OCI-LY1 (cell line): ENCODE measurements at regions not wholly inside any gene's neighbourhood (a gene's known extent, or its start where the extent isn't known, plus 50 kb on each side); places are given as distances from the start of the nearest gene placed in this dataset.

Experiments used
- CTCF ChIP-seq: fragments of 200-600 bp; sonication (generic), shearing (Covaris generic); IDR thresholded peaks from 2 replicates; pipeline ENCODE4 v1.5.1; 2017; ENCODE audit warnings: mild to moderate bottlenecking, antibody characterized with exemption, low read length, moderate library complexity, mixed read lengths
- EZH2 ChIP-seq: fragments of 200-600 bp; sonication (generic), shearing (Covaris generic); IDR thresholded peaks from 2 replicates; pipeline ENCODE4 v1.8.0; 2017; ENCODE audit warnings: borderline replicate concordance, mixed run types, mild to moderate bottlenecking, antibody characterized with exemption, low read length, moderate library complexity, mixed read lengths

- no peak for TF ChIP-seq CTCF
- TF ChIP-seq EZH2 = no peak
These were observed 339.8 kb downstream of the ZEB2 start for GRCh38 chr2:144180131-144180530.
